HCT116 (cell line): ENCODE measurements at regions not wholly inside any gene's neighbourhood (a gene's known extent, or its start where the extent isn't known, plus 50 kb on each side); places are given as distances from the start of the nearest gene placed in this dataset.

Source experiments
- ATAC-seq: fragments of 200-7000 bp; cut with Tn5 transposase; 2 replicates; pipeline ENCODE4 v1.9.1; 2020; ENCODE audit warnings: mild to moderate bottlenecking, moderate library complexity
- BruUV-seq: library from RNA; stranded (reverse); fragments of 400-500 nt; replicated peaks from 2 replicates; lab custom pipeline; 2021; lab: Mats Ljungman, UMichigan
- CTCF ChIA-PET: fragments of 300-600 bp; sonication (Branson Sonifier 250); formaldehyde crosslinking; loops from one replicate; lab custom pipeline; 2021; ENCODE audit warnings: antibody characterized with exemption; lab: Charles Lee
- POLR2A ChIA-PET: fragments of 300-600, 350-600 bp; sonication (Branson Sonifier 250); formaldehyde crosslinking; loops from one replicate; lab custom pipeline; 2021; ENCODE audit warnings: antibody characterized with exemption; lab: Charles Lee
- RAD21 ChIA-PET, 2 experiments: fragments of 300-600 bp; sonication (Branson Sonifier 250); formaldehyde crosslinking; loops; one replicate each; lab custom pipeline; 2023; ENCODE audit warnings: low total read pairs in 2 of 2; ENCODE audit not compliant: uncharacterized antibody in 2 of 2, unreplicated experiment in 2 of 2, low non-redundant PET in 1 of 2; lab: Charles Lee
- DNase-seq: peaks from one replicate; pipeline ENCODE4 v3.0.0-alpha.2; 2010; ENCODE audit warnings: low read depth, low spot score
- H2AFZ ChIP-seq: fragments of 200-600 bp; shearing (Covaris generic), sonication (generic); 2 replicates; pipeline ENCODE4 v1.6.1; 2017; ENCODE audit warnings: low read depth, mixed run types, mixed read lengths, antibody characterized with exemption, low read length; ENCODE audit not compliant: poor library complexity, severe bottlenecking
- H3K27ac ChIP-seq: 2 replicates; pipeline ENCODE4 v1.5.1; 2012; ENCODE audit warnings: low read depth, low read length
- H3K27me3 ChIP-seq: fragments of 200-600 bp; sonication (generic); 2 replicates; pipeline ENCODE4 v1.6.1; 2016; ENCODE audit warnings: mixed run types, low read length, mixed read lengths; ENCODE audit not compliant: insufficient read depth
- H3K36me3 ChIP-seq, 2 experiments: fragments of 200-500 bp in 1 of 2; fragments of 200-600 bp in 1 of 2; sonication (Bioruptor generic) in 1 of 2; sonication (generic) in 1 of 2; 2 replicates each; pipeline versions ENCODE4 v1.5.1 to v1.6.1; 2014 to 2016; ENCODE audit warnings: low read length in 2 of 2, inconsistent platforms in 1 of 2, mixed read lengths in 1 of 2, mixed run types in 1 of 2; ENCODE audit not compliant: insufficient read depth in 2 of 2, control insufficient read depth in 1 of 2
- H3K4me1 ChIP-seq, 2 experiments: fragments of 200-600 bp in 1 of 2; sonication (generic) in 1 of 2; 2 replicates each; pipeline versions ENCODE4 v1.5.1 to v1.6.1; 2012 to 2017; ENCODE audit warnings: low read length in 2 of 2, inconsistent platforms in 1 of 2, mild to moderate bottlenecking in 1 of 2, mixed read lengths in 1 of 2, mixed run types in 1 of 2, moderate library complexity in 1 of 2; ENCODE audit not compliant: insufficient read depth in 2 of 2, control insufficient read depth in 1 of 2
- H3K4me2 ChIP-seq: fragments of 200-600 bp; sonication (generic); 2 replicates; pipeline ENCODE4 v1.6.1; 2017; ENCODE audit warnings: mixed run types, low read length, mixed read lengths
- H3K4me3 ChIP-seq, 2 experiments: fragments of 200-600 bp in 1 of 2; sonication (generic) in 1 of 2; replicated peaks in 1 of 2; 2 replicates each; pipeline ENCODE4 v1.5.1; 2011 to 2016; ENCODE audit warnings: low read length in 2 of 2, control low read depth in 1 of 2, low read depth in 1 of 2, mild to moderate bottlenecking in 1 of 2, mixed read lengths in 1 of 2, mixed run types in 1 of 2
- H3K79me2 ChIP-seq: fragments of 200-600 bp; sonication (generic); 2 replicates; pipeline ENCODE4 v1.6.1; 2017; ENCODE audit warnings: mild to moderate bottlenecking, mixed run types, low read length, moderate library complexity, mixed read lengths; ENCODE audit not compliant: insufficient read depth
- H3K9ac ChIP-seq: fragments of 200-600 bp; sonication (generic); 2 replicates; pipeline ENCODE4 v1.6.1; 2016; ENCODE audit warnings: low read length, mixed read lengths
- H3K9me2 ChIP-seq: fragments of 200-600 bp; sonication (generic), shearing (Covaris generic); 2 replicates; pipeline ENCODE4 v1.6.1; 2017; ENCODE audit warnings: mixed run types, mild to moderate bottlenecking, moderate library complexity; ENCODE audit not compliant: insufficient read depth
- H3K9me3 ChIP-seq, 2 experiments: fragments of 200-500 bp in 1 of 2; fragments of 200-600 bp in 1 of 2; sonication (Bioruptor generic) in 1 of 2; sonication (generic) in 1 of 2; 2 replicates each; pipeline ENCODE4 v1.6.1; 2014 to 2017; ENCODE audit warnings: low read length in 2 of 2, mixed read lengths in 2 of 2, inconsistent platforms in 1 of 2, low read depth in 1 of 2, mild to moderate bottlenecking in 1 of 2, mixed run types in 1 of 2, moderate library complexity in 1 of 2; ENCODE audit not compliant: control insufficient read depth in 1 of 2, insufficient read depth in 1 of 2
- H4K20me1 ChIP-seq: fragments of 200-600 bp; sonication (generic), shearing (Covaris generic); 2 replicates; pipeline ENCODE4 v1.6.1; 2017; ENCODE audit warnings: mixed run types, mild to moderate bottlenecking, moderate library complexity; ENCODE audit not compliant: insufficient read depth
- CTCF ChIP-seq, 3 experiments: fragments of 200-600 bp in 1 of 3; sonication (generic) in 1 of 3; IDR thresholded peaks in 2 of 3; conservative IDR thresholded peaks in 1 of 3; 2 replicates each; pipeline ENCODE4 v1.5.1; 2012 to 2017; ENCODE audit warnings: low read depth in 2 of 3, low read length in 2 of 3, antibody characterized with exemption in 1 of 3, borderline replicate concordance in 1 of 3, control low read depth in 1 of 3, mild to moderate bottlenecking in 1 of 3, mixed read lengths in 1 of 3, mixed run types in 1 of 3, moderate library complexity in 1 of 3; ENCODE audit not compliant: insufficient read depth in 1 of 3
- EGR1 ChIP-seq: IDR thresholded peaks from 2 replicates; pipeline ENCODE4 v1.6.1; 2012; ENCODE audit warnings: low read depth
- ELF1 ChIP-seq: IDR thresholded peaks from 2 replicates; pipeline ENCODE4 v1.6.1; 2012; ENCODE audit warnings: low read depth, borderline replicate concordance
- EZH2 ChIP-seq: fragments of 200-600 bp; sonication (generic); IDR thresholded peaks from 2 replicates; pipeline ENCODE4 v1.6.1; 2017; ENCODE audit warnings: antibody characterized with exemption, mixed run types
- POLR2A ChIP-seq: IDR thresholded peaks from 2 replicates; pipeline ENCODE4 v1.7.0; 2011; ENCODE audit warnings: borderline replicate concordance; ENCODE audit not compliant: insufficient read depth, insufficient read length; ENCODE audit errors: extremely low read depth
- POLR2AphosphoS5 ChIP-seq: IDR thresholded peaks from 2 replicates; pipeline ENCODE4 v1.6.1; 2011; ENCODE audit warnings: mild to moderate bottlenecking, low read depth, low read length, moderate library complexity
- RAD21 ChIP-seq: IDR thresholded peaks from 2 replicates; pipeline ENCODE4 v1.6.1; 2012; ENCODE audit warnings: low read depth, mild to moderate bottlenecking
- REST ChIP-seq: IDR thresholded peaks from 2 replicates; pipeline ENCODE4 v1.6.1; 2012; ENCODE audit warnings: low read depth
- SRF ChIP-seq: IDR thresholded peaks from 2 replicates; pipeline ENCODE4 v1.6.1; 2012; ENCODE audit warnings: low read depth
- TCF7L2 ChIP-seq: IDR thresholded peaks from 2 replicates; pipeline ENCODE4 v1.7.0; 2011; ENCODE audit warnings: borderline replicate concordance, inconsistent platforms; ENCODE audit not compliant: insufficient read depth, insufficient read length; ENCODE audit errors: extremely low read depth
- YY1 ChIP-seq: IDR thresholded peaks from 2 replicates; pipeline ENCODE4 v1.6.1; 2011; ENCODE audit warnings: low read length, low read depth, moderate library complexity, mild to moderate bottlenecking; ENCODE audit not compliant: insufficient replicate concordance; ENCODE audit errors: extremely low read depth
- intact Hi-C: fragments of 100-400 bp; cut with micrococcal nuclease; formaldehyde crosslinking; loops from 2 replicates; pipeline ENCODE4 v1.10.0; 2022

DNA sequence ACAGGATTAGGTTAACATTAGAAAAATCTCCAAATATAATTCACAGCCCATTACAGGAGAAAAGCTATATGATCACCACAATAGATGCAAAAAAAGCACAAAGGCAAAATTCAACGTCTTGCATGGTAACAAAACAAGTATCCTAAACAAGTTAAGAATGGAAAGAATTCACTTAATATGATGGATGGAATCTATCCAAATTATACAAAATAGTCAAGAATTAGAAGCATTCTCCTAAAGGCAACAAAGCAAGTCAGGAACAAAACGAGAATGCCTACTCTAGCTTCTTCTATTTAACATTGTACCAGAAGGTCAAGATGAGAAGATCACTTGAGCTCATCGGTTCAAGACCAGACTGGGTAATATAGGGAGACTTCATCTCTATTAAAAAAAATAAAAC is 442.8 kb downstream of the SETD4 start:
- TF ChIP-seq SRF: no peak
- no peak for TF ChIP-seq EZH2
- TF ChIP-seq POLR2A: no peak
- TF ChIP-seq POLR2AphosphoS5: no peak
- TF ChIP-seq TCF7L2: no peak
- TF ChIP-seq CTCF (IDR thresholded peaks at IDR 0.05 in 2 of 3, conservative IDR thresholded peaks at IDR 0.05 in 1 of 3; ENCODE audit: borderline replicate concordance in 1 of 3, insufficient read depth in 1 of 3, low read depth in 2 of 3, low read length in 2 of 3): no peak
- no peak for TF ChIP-seq ELF1
- no peak for TF ChIP-seq RAD21
- TF ChIP-seq EGR1: no peak
- TF ChIP-seq REST: no peak
- no peak for TF ChIP-seq YY1
- DNase-seq (no peak), ATAC-seq (no peak)
- H4K20me1 ChIP-seq: no peaks in the 10 kb centered on the region
- BruUV-seq: no TSS peak
- no peak overlapping the region for H3K4me3 ChIP-seq
- no peak overlapping the region for H2AFZ ChIP-seq
- H3K9me3 ChIP-seq: no peaks in the 10 kb centered on the region
- RAD21 ChIA-PET: no interaction called here
- no peaks in the 10 kb centered on the region for H3K36me3 ChIP-seq
- H3K4me1 ChIP-seq: peaks cover 0 to 8% of the 10 kb centered on the region in 2 experiments; a peak in 2 of 4 replicates
- no peaks in the 10 kb centered on the region for H3K27me3 ChIP-seq
- H3K9me2 ChIP-seq: no peaks in the 10 kb centered on the region
- CTCF ChIA-PET: no interaction called here
- POLR2A ChIA-PET: no interaction called here
- intact Hi-C loops: no loop called here
- H3K9ac ChIP-seq: no peak overlapping the region
- no peak overlapping the region for H3K4me2 ChIP-seq
- no peak overlapping the region for H3K27ac ChIP-seq
- H3K79me2 ChIP-seq: no peaks in the 10 kb centered on the region
